ENCODE measurements at regions not wholly inside any gene's neighbourhood (a gene's known extent, or its start where the extent isn't known, plus 50 kb on each side); places are given as distances from the start of the nearest gene placed in this dataset.

GRCh38 chr9:642014-642413 is 199.5 kb upstream of the DMRT1 start:
- no peak overlapping the region for H3K9ac ChIP-seq (ENCODE audit: control insufficient read depth, insufficient read depth, low read length)
- H3K27me3 ChIP-seq (replicated peaks in 1 of 2; ENCODE audit: control insufficient read depth in 2 of 2, insufficient read depth in 2 of 2, low read length in 1 of 2): no peaks in the 10 kb centered on the region; a peak in 1 of 4 replicates
- no peaks in the 10 kb centered on the region for H3K9me3 ChIP-seq (replicated peaks; ENCODE audit: control insufficient read depth, insufficient read depth, low read length)
- no peak for FAIRE-seq
- H3K36me3 ChIP-seq (ENCODE audit: control insufficient read depth in 2 of 2, insufficient read depth in 2 of 2, low read length in 1 of 2): no peaks in the 10 kb centered on the region
- ChIA-PET RAD21 (ENCODE audit: unreplicated experiment) (no interaction called here), POLR2A (no interaction called here), SMC1A (ENCODE audit: uncharacterized antibody, unreplicated experiment) (interaction anchor here (0.8 to 1.2 kb wide), 2 partner anchors 37 to 136 kb away, joined by 3 read pairs; no protein-coding TSS in a partner anchor), CTCF (interaction anchor here (0.7 to 1.1 kb wide), 2 partner anchors 10 to 103 kb away, joined by 3 to 4 read pairs; no protein-coding TSS in a partner anchor)
- no peak overlapping the region for H2AFZ ChIP-seq (ENCODE audit: control insufficient read depth, low read depth, low read length)
- H3K4me1 ChIP-seq (ENCODE audit: control insufficient read depth, insufficient read depth, low read length): no peaks in the 10 kb centered on the region
- no peak overlapping the region for H3K4me3 ChIP-seq
- no peak overlapping the region for H3K4me2 ChIP-seq (ENCODE audit: control insufficient read depth, insufficient read depth)
- no peak for DNase-seq (ENCODE audit: low read depth, low spot score)
- TF ChIP-seq STAT3 (IDR thresholded peaks at IDR 0.05; ENCODE audit: low read depth, low read length): no peak
- TF ChIP-seq EP300 (IDR thresholded peaks at IDR 0.05; ENCODE audit: borderline replicate concordance in 1 of 2, control insufficient read depth in 1 of 2, low read depth in 2 of 2, low read length in 2 of 2): no peak
- no peak for TF ChIP-seq BMI1 (IDR thresholded peaks at IDR 0.05; ENCODE audit: borderline replicate concordance)
- no peak for TF ChIP-seq SMC3 (IDR thresholded peaks at IDR 0.05; ENCODE audit: borderline replicate concordance, low read length)
- TF ChIP-seq CHD1 (IDR thresholded peaks at IDR 0.05; ENCODE audit: low read depth, low read length): no peak
- no peak for TF ChIP-seq HSF1 (IDR thresholded peaks at IDR 0.05; ENCODE audit: low read depth, low read length)
- no peak for TF ChIP-seq NFIC (IDR thresholded peaks at IDR 0.05; ENCODE audit: low read depth, low read length)
- TF ChIP-seq IRF5 (IDR thresholded peaks at IDR 0.05; ENCODE audit: borderline replicate concordance): no peak
- H3K79me2 ChIP-seq (ENCODE audit: control insufficient read depth, insufficient read depth, low read length): no peaks in the 10 kb centered on the region
- no TSS peak for BruUV-seq (replicated peaks)
- no peaks in the 10 kb centered on the region for H4K20me1 ChIP-seq (ENCODE audit: control insufficient read depth, insufficient read depth)
- intact Hi-C loops (cut with micrococcal nuclease; ENCODE audit: unreplicated experiment) (no loop called here), in situ Hi-C loops (cut with MboI) (no loop called here)
- H3K27ac ChIP-seq (ENCODE audit: control insufficient read depth, insufficient read depth): no peak overlapping the region
- ATAC-seq: no peak
- 12% methylated on average over 6 of the region's 6 CpGs for WGBS (ENCODE audit: insufficient coverage, insufficient replicate concordance, low lambda C conversion rate, missing lambda C conversion rate)

All from GM12878 (cell line).